IMR-90 (cell line): ENCODE measurements at regions not wholly inside any gene's neighbourhood (a gene's known extent, or its start where the extent isn't known, plus 50 kb on each side); places are given as distances from the start of the nearest gene placed in this dataset.

Source experiments
- ATAC-seq: fragments of 200-7000 bp; cut with Tn5 transposase; 2 replicates; pipeline ENCODE4 v1.9.1; 2020; ENCODE audit warnings: low read depth, mild to moderate bottlenecking, moderate library complexity
- BruUV-seq: library from RNA; stranded (reverse); fragments of 400-500 nt; replicated peaks from 2 replicates; lab custom pipeline; 2021; lab: Mats Ljungman, UMichigan
- CTCF ChIA-PET: fragments of 300-600 bp; formaldehyde crosslinking; extraction: SDS; loops from one replicate; lab custom pipeline; 2021; ENCODE audit warnings: antibody characterized with exemption; lab: Yijun Ruan, JAX
- POLR2A ChIA-PET: fragments of 300-600 bp; sonication (Branson Sonifier 250); formaldehyde crosslinking; loops from one replicate; lab custom pipeline; 2022; ENCODE audit warnings: antibody characterized with exemption; ENCODE audit not compliant: unreplicated experiment; lab: Charles Lee
- DNase-seq: peaks from one replicate; pipeline ENCODE4 v3.0.0; 2013
- H2AFZ ChIP-seq: replicated peaks from 2 replicates; pipeline ENCODE3; 2013; ENCODE audit warnings: low read length, mild to moderate bottlenecking; ENCODE audit not compliant: poor library complexity
- H2AK5ac ChIP-seq: 2 replicates; pipeline ENCODE4 v1.6.1; 2013; ENCODE audit warnings: low read depth, low read length, inconsistent platforms
- H2AK9ac ChIP-seq: replicated peaks from 2 replicates; pipeline ENCODE3; 2013; ENCODE audit warnings: mild to moderate bottlenecking, low read depth, low read length, moderate library complexity; ENCODE audit not compliant: poor library complexity
- H2BK120ac ChIP-seq: 2 replicates; pipeline ENCODE4 v1.6.1; 2013; ENCODE audit warnings: low read depth, low read length, inconsistent platforms
- H2BK15ac ChIP-seq: 3 replicates; pipeline ENCODE4 v1.6.1; 2013; ENCODE audit warnings: low read depth, low read length, inconsistent platforms
- H2BK20ac ChIP-seq: 2 replicates; pipeline ENCODE4 v1.6.1; 2013; ENCODE audit warnings: low read depth, mild to moderate bottlenecking, inconsistent platforms, low read length, moderate library complexity
- H2BK5ac ChIP-seq: 2 replicates; pipeline ENCODE4 v1.6.1; 2013; ENCODE audit warnings: mild to moderate bottlenecking, low read depth, low read length, inconsistent platforms; ENCODE audit not compliant: poor library complexity, severe bottlenecking
- H3K14ac ChIP-seq: replicated peaks from 2 replicates; pipeline ENCODE4 v1.6.1; 2013; ENCODE audit warnings: low read depth, low read length, inconsistent platforms
- H3K18ac ChIP-seq: 2 replicates; pipeline ENCODE4 v1.6.1; 2013; ENCODE audit warnings: low read depth, low read length, control low read depth
- H3K23ac ChIP-seq: 2 replicates; pipeline ENCODE4 v1.6.1; 2013; ENCODE audit warnings: low read depth, low read length, inconsistent platforms
- H3K27ac ChIP-seq: 2 replicates; pipeline ENCODE4 v1.5.1; 2013; ENCODE audit warnings: mild to moderate bottlenecking, control low read depth, low read length; ENCODE audit not compliant: insufficient read depth
- H3K27me3 ChIP-seq: 2 replicates; pipeline ENCODE4 v1.6.1; 2013; ENCODE audit warnings: low read length; ENCODE audit not compliant: control insufficient read depth, insufficient read depth
- H3K36me3 ChIP-seq: 2 replicates; pipeline ENCODE4 v1.6.1; 2013; ENCODE audit warnings: low read length, mixed read lengths; ENCODE audit not compliant: control insufficient read depth, insufficient read depth
- H3K4ac ChIP-seq: 2 replicates; pipeline ENCODE4 v1.6.1; 2013; ENCODE audit warnings: low read depth, low read length, inconsistent platforms
- H3K4me1 ChIP-seq: 2 replicates; pipeline ENCODE4 v1.6.1; 2013; ENCODE audit warnings: low read length, mixed read lengths; ENCODE audit not compliant: control insufficient read depth, insufficient read depth
- H3K4me2 ChIP-seq: 2 replicates; pipeline ENCODE4 v1.6.1; 2013; ENCODE audit warnings: low read depth, mild to moderate bottlenecking, control low read depth, low read length, moderate library complexity
- H3K4me3 ChIP-seq: 2 replicates; pipeline ENCODE4 v1.5.1; 2013; ENCODE audit warnings: low read depth, mild to moderate bottlenecking, control low read depth, low read length, moderate library complexity; ENCODE audit not compliant: insufficient read depth
- H3K56ac ChIP-seq: 2 replicates; pipeline ENCODE4 v1.6.1; 2013; ENCODE audit warnings: low read length, inconsistent platforms; ENCODE audit not compliant: insufficient read depth; ENCODE audit errors: extremely low read depth
- H3K79me1 ChIP-seq, 2 experiments: 2 replicates each; pipeline ENCODE4 v1.6.1; 2013; ENCODE audit warnings: low read length in 2 of 2, inconsistent platforms in 1 of 2, low read depth in 1 of 2
- H3K9ac ChIP-seq: 2 replicates; pipeline ENCODE4 v1.6.1; 2013; ENCODE audit warnings: low read depth, low read length, control low read depth
- H3K9me1 ChIP-seq: 2 replicates; pipeline ENCODE4 v1.6.1; 2013; ENCODE audit warnings: low read length, inconsistent platforms; ENCODE audit not compliant: insufficient read depth
- H3K9me3 ChIP-seq: 2 replicates; pipeline ENCODE4 v1.6.1; 2013; ENCODE audit warnings: low read length; ENCODE audit not compliant: control insufficient read depth, insufficient read depth
- H4K20me1 ChIP-seq: 2 replicates; pipeline ENCODE4 v1.6.1; 2013; ENCODE audit warnings: low read length, inconsistent platforms; ENCODE audit not compliant: insufficient read depth
- H4K5ac ChIP-seq: 2 replicates; pipeline ENCODE4 v1.6.1; 2013; ENCODE audit warnings: mild to moderate bottlenecking, low read depth, low read length, control low read depth
- H4K8ac ChIP-seq, 2 experiments: 2 replicates each; pipeline ENCODE4 v1.6.1; 2013; ENCODE audit warnings: low read depth in 2 of 2, low read length in 2 of 2, control low read depth in 1 of 2, inconsistent platforms in 1 of 2
- H4K91ac ChIP-seq: 2 replicates; pipeline ENCODE4 v1.6.1; 2013; ENCODE audit warnings: low read depth, low read length, inconsistent platforms; ENCODE audit not compliant: insufficient read depth
- MAFK ChIP-seq: IDR thresholded peaks from 2 replicates; pipeline ENCODE4 v1.6.1; 2012; ENCODE audit warnings: low read depth, low read length, improper control_type of control experiment
- SMC3 ChIP-seq: fragments of 150-350 bp; IDR thresholded peaks from 2 replicates; pipeline ENCODE4 v1.6.1; 2016; ENCODE audit warnings: low read depth, mild to moderate bottlenecking, antibody characterized with exemption, low read length, moderate library complexity
- WGBS, 2 experiments: methylation state at CpG; one replicate each; pipeline versions ENCODE4 v1.1.5 to v1.1.7; 2013; ENCODE audit warnings: missing lambda C conversion rate in 2 of 2; ENCODE audit not compliant: insufficient read length in 1 of 2; ENCODE audit errors: extremely low coverage in 2 of 2; 5-methylcytosine and 5-hydroxymethylcytosine counted together
- dilution Hi-C: fragments of 300-500 bp; cut with HindIII; formaldehyde crosslinking; loops from one replicate; pipeline ENCODE4 v1.14.3; 2018; ENCODE audit warnings: low sequenced_read_pairs; ENCODE audit not compliant: unreplicated experiment
- in situ Hi-C: fragments of 300-500 bp; cut with MboI; formaldehyde crosslinking; loops from 3 replicates; pipeline ENCODE4 v1.14.3; 2019; ENCODE audit warnings: low sequenced_read_pairs, inconsistent platforms, mixed read lengths
- intact Hi-C: fragments of 100-400 bp; cut with micrococcal nuclease; formaldehyde crosslinking; loops from 2 replicates; pipeline ENCODE4 v1.10.0; 2022
- TF ChIP-seq, protein P1 (sequence below): conservative IDR thresholded peaks from 2 replicates; pipeline ENCODE4 v1.5.1; 2012; ENCODE audit warnings: mild to moderate bottlenecking, low read depth, low read length, improper control_type of control experiment

DNA sequence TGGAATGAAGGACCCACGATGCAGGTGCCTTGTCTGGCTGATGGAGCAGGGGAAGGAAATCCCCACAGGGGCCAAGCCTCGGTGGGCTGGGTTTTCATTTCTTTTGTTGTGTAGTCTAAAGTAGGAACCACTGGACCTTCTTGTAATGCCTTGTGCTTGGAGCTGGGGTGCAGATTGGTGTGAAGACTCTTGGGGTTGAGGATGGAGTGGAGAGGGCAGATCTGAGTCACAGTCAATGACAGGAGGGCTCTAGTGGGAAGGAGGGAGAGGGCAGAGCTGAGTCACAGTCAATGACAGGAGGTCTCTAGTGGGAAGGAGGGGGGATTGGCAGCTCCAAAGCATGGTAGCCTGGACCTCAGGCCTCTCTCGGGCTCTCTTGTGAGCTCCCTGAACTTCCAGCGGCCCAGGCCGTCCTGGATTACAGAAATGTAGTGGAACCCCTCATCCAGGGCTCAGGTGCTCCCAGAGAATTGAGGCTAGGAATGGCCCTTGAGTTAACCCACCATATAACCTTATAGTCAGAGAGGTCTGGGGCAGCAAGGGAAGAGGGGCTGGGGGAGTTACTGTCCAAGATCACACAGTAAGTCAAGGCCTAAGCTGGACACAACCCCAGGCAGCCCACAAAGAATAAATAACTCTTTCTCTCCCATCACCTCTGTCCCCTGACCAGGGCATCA is 313.8 kb downstream of the MATN1 start:
- no peak overlapping the region for H4K8ac ChIP-seq
- in situ Hi-C loops: no loop called here
- no CpG with 5 or more reads among the region's 5 CpGs for WGBS, 2 experiments
- H3K56ac ChIP-seq: no peak overlapping the region
- H2AK9ac ChIP-seq: no peak overlapping the region
- ChIA-PET POLR2A (no interaction called here), CTCF (no interaction called here)
- H2AK5ac ChIP-seq: no peak overlapping the region
- no peak overlapping the region for H3K18ac ChIP-seq
- H3K4me3 ChIP-seq: no peak overlapping the region
- no peak overlapping the region for H3K4ac ChIP-seq
- H3K14ac ChIP-seq: no peak overlapping the region
- H3K27ac ChIP-seq: no peak overlapping the region
- no peak overlapping the region for H3K23ac ChIP-seq
- no peak overlapping the region for H3K9ac ChIP-seq
- DNase-seq (no peak), ATAC-seq (no peak)
- H2BK120ac ChIP-seq: no peak overlapping the region
- no peaks in the 10 kb centered on the region for H3K4me1 ChIP-seq
- no peak overlapping the region for H2BK20ac ChIP-seq
- H3K9me3 ChIP-seq: no peaks in the 10 kb centered on the region
- H2AFZ ChIP-seq: no peak overlapping the region
- intact Hi-C loops: no loop called here
- no TSS peak for BruUV-seq
- no peaks in the 10 kb centered on the region for H4K20me1 ChIP-seq
- dilution Hi-C loops: no loop called here
- H3K9me1 ChIP-seq: no peaks in the 10 kb centered on the region
- no peak overlapping the region for H4K5ac ChIP-seq
- H3K36me3 ChIP-seq: no peaks in the 10 kb centered on the region
- no peak overlapping the region for H2BK5ac ChIP-seq
- TF ChIP-seq SMC3 (no peak), MAFK (no peak)
- TF ChIP-seq, protein P1, sequence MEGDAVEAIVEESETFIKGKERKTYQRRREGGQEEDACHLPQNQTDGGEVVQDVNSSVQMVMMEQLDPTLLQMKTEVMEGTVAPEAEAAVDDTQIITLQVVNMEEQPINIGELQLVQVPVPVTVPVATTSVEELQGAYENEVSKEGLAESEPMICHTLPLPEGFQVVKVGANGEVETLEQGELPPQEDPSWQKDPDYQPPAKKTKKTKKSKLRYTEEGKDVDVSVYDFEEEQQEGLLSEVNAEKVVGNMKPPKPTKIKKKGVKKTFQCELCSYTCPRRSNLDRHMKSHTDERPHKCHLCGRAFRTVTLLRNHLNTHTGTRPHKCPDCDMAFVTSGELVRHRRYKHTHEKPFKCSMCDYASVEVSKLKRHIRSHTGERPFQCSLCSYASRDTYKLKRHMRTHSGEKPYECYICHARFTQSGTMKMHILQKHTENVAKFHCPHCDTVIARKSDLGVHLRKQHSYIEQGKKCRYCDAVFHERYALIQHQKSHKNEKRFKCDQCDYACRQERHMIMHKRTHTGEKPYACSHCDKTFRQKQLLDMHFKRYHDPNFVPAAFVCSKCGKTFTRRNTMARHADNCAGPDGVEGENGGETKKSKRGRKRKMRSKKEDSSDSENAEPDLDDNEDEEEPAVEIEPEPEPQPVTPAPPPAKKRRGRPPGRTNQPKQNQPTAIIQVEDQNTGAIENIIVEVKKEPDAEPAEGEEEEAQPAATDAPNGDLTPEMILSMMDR: no peak
- no peak overlapping the region for H4K91ac ChIP-seq
- no peaks in the 10 kb centered on the region for H3K79me1 ChIP-seq
- H2BK15ac ChIP-seq: no peak overlapping the region
- no peak overlapping the region for H3K4me2 ChIP-seq
- peaks cover 2% of the 10 kb centered on the region; the same call in 1 of the 2 replicates for H3K27me3 ChIP-seq
